HFF-Myc (cell line): ENCODE measurements at regions not wholly inside any gene's neighbourhood (a gene's known extent, or its start where the extent isn't known, plus 50 kb on each side); places are given as distances from the start of the nearest gene placed in this dataset.

ENCODE experiments used
- DNase-seq: peaks from one replicate; pipeline ENCODE4 v3.0.0-alpha.2; 2011; ENCODE audit warnings: low read depth; ENCODE audit errors: extremely low read depth
- H3K4me3 ChIP-seq: replicated peaks from 2 replicates; pipeline ENCODE4 v1.5.1; 2011; ENCODE audit warnings: low read depth, mild to moderate bottlenecking, control low read depth, low read length
- CTCF ChIP-seq: IDR thresholded peaks from 2 replicates; pipeline ENCODE4 v1.5.1; 2012; ENCODE audit warnings: mild to moderate bottlenecking, low read depth, low read length, control low read depth; ENCODE audit errors: missing control alignments

GRCh38 chr15:69758810-69759790 is 306.5 kb downstream of the RPLP1 start:
- TF ChIP-seq CTCF, result no peak
- no peak for DNase-seq
- H3K4me3 ChIP-seq, result no peak overlapping the region

GRCh38 chr15:69760258-69760845 is 307.7 kb downstream of the RPLP1 start:
- no peak for TF ChIP-seq CTCF
- no peak for DNase-seq
- no peak overlapping the region for H3K4me3 ChIP-seq

DNA sequence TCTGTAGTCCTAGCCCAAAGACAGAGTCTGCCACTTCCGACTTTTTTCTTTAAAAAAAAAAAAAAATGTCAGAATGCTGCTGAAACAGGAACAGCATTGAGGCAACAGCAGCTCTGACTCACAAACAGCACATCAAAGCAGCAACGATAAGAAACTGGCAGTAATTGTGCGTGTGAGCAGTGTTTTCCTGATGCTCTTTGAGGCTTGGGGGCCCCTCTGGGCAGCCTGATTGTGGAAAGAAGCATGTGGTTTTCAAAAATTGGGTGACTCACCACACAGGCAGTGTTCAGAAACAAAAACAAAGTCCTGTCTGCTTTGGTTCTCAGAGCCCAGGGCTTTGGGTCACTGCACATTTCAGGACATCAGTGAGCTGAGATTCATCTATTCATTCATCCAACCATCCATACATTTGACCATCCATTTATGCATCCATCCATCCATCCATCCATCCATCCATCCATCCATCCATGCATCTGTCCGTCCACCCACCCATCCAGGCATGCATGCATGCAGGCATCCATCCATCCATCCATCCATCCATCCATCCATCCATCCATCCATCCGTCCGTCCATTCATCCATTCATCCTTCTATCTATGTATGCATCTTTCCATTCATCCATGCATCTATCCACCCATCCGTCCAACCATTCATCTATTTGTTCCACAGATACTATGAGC is 308.4 kb downstream of the RPLP1 start:
- TF ChIP-seq CTCF, result no peak
- DNase-seq, result peak; percentile 82
- no peak overlapping the region for H3K4me3 ChIP-seq

- DNase-seq, result no peak
- peak; percentile 10 for TF ChIP-seq CTCF
- no peak overlapping the region for H3K4me3 ChIP-seq
These were observed 309.9 kb downstream of the RPLP1 start for GRCh38 chr15:69762373-69763148.

DNA sequence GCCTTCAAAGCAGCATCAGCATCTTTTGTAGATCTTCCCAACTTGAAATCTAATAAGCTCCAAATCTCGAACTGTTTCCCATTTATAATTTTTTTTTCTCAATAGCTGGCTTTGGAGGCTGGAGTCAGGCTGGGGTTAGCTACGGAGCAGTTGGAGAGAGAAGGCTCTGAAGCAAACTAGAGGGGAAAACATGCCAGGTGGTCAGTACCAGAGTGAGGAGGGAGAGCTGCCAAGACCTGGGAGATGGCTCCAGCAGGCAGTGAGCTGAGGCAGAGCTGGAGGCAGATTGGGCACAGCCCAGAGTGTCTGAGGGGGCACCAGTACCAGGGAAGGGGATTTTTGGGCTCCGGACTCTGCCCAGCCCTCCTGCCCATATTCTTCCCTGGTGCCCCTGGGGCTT is 311.2 kb downstream of the RPLP1 start:
- DNase-seq, result no peak
- TF ChIP-seq CTCF, result no peak
- no peak overlapping the region for H3K4me3 ChIP-seq

- H3K4me3 ChIP-seq, result no peak overlapping the region
- no peak for DNase-seq
- no peak for TF ChIP-seq CTCF
These were observed 313.5 kb downstream of the RPLP1 start for GRCh38 chr15:69766156-69766555.
